ENCODE measurements at regions not wholly inside any gene's neighbourhood (a gene's known extent, or its start where the extent isn't known, plus 50 kb on each side); places are given as distances from the start of the nearest gene placed in this dataset.

DNA sequence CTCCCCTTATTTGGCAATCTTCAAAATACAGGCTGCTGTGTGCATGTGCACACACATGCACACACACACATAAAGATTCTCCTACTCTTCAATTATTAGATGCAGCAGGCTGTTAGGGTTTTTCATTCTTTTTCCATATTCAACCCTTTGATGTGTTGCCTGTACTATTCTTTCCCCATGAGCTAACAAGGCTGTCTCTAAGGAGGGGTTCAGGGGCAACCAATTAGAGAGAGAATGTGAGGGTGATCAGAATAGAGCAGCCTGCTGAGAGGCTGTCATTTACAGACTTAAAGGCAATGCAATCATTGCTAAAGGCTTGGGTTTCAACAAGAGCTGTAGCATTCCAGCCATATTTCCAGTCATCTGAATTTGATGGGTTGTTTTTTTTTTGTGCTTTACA lies 467.4 kb upstream of the ID4 start:
- Histone ChIP-seq H3K9me3 (ENCODE audit: insufficient read depth, low read length) (peaks cover 8% of the 10 kb centered on the region; the same call in 1 of the 2 replicates), H3K9ac (ENCODE audit: insufficient read length, low read depth) (no peak overlapping the region), H3K4me1 (ENCODE audit: insufficient read depth, insufficient read length) (no peaks in the 10 kb centered on the region), H3K4me3 (ENCODE audit: insufficient read length, low read depth) (no peak overlapping the region), H3K36me3 (ENCODE audit: insufficient read depth, insufficient read length, low read length) (no peaks in the 10 kb centered on the region), H3K27me3 (ENCODE audit: insufficient read depth, insufficient read length) (no peaks in the 10 kb centered on the region)
- TF ChIP-seq YY1 (IDR thresholded peaks at IDR 0.05; ENCODE audit: insufficient read depth, insufficient read length): no peak
- TF ChIP-seq SUZ12 (IDR thresholded peaks at IDR 0.05; ENCODE audit: extremely low read depth, insufficient read depth, insufficient read length): no peak
- no peak for TF ChIP-seq ZNF274 (IDR thresholded peaks at IDR 0.05; ENCODE audit: low read depth, low read length)
- DNase-seq (ENCODE audit: low read depth, low spot score): no peak

DNA sequence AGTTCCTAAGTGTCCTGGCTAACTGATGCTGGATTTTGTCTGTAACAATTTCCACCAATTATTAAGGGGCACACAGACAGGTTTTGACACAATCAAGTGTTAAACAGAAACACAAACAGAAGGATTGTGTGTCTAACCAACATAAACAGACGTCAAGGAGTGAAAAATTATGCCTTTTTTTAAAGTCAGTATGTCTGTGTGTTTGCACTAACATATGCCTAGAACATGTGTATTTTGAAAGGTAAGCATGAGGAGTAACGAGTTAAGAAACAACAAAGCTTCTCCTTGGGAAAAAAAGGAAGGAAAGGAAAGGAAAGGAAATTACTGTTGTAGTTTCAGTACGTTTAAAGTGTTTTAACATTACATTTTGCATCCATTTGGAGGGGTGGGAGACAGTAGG lies 466.3 kb upstream of the ID4 start:
- H3K9ac ChIP-seq (ENCODE audit: insufficient read length, low read depth): no peak overlapping the region
- peaks cover 8% of the 10 kb centered on the region; the same call in 1 of the 2 replicates for H3K9me3 ChIP-seq (ENCODE audit: insufficient read depth, low read length)
- H3K36me3 ChIP-seq (ENCODE audit: insufficient read depth, insufficient read length, low read length): no peaks in the 10 kb centered on the region
- H3K27me3 ChIP-seq (ENCODE audit: insufficient read depth, insufficient read length): no peaks in the 10 kb centered on the region
- TF ChIP-seq ZNF274 (IDR thresholded peaks at IDR 0.05; ENCODE audit: low read depth, low read length) (no peak), YY1 (IDR thresholded peaks at IDR 0.05; ENCODE audit: insufficient read depth, insufficient read length) (no peak), SUZ12 (IDR thresholded peaks at IDR 0.05; ENCODE audit: extremely low read depth, insufficient read depth, insufficient read length) (no peak)
- H3K4me1 ChIP-seq (ENCODE audit: insufficient read depth, insufficient read length): no peaks in the 10 kb centered on the region
- no peak overlapping the region for H3K4me3 ChIP-seq (ENCODE audit: insufficient read length, low read depth)
- no peak for DNase-seq (ENCODE audit: low read depth, low spot score)

DNA sequence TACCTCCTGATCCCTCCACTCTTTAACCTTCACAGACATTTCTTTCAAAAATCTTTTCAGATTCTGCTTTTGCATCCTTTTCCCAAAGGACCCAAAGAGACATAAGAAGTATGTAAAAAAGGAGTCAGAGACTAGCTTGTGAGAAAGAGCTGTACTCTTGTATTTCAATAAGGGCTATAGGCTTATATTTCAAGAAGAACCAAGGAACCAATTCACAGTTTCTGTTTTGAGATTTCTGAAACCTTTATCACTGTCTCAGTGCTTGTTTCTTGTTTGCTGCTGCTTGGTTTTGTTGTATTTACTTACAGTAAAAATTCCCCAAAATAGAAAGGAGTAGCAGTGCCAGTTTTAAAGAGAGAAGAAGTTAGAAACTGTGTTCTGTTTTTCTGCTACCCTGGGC lies 461.6 kb upstream of the ID4 start:
- TF ChIP-seq SUZ12 (IDR thresholded peaks at IDR 0.05; ENCODE audit: extremely low read depth, insufficient read depth, insufficient read length) (no peak), YY1 (IDR thresholded peaks at IDR 0.05; ENCODE audit: insufficient read depth, insufficient read length) (no peak), ZNF274 (IDR thresholded peaks at IDR 0.05; ENCODE audit: low read depth, low read length) (no peak)
- no peak for DNase-seq (ENCODE audit: low read depth, low spot score)
- Histone ChIP-seq H3K4me3 (ENCODE audit: insufficient read length, low read depth) (no peak overlapping the region), H3K36me3 (ENCODE audit: insufficient read depth, insufficient read length, low read length) (no peaks in the 10 kb centered on the region), H3K27me3 (ENCODE audit: insufficient read depth, insufficient read length) (no peaks in the 10 kb centered on the region), H3K4me1 (ENCODE audit: insufficient read depth, insufficient read length) (no peaks in the 10 kb centered on the region), H3K9me3 (ENCODE audit: insufficient read depth, low read length) (no peaks in the 10 kb centered on the region), H3K9ac (ENCODE audit: insufficient read length, low read depth) (no peak overlapping the region)

DNA sequence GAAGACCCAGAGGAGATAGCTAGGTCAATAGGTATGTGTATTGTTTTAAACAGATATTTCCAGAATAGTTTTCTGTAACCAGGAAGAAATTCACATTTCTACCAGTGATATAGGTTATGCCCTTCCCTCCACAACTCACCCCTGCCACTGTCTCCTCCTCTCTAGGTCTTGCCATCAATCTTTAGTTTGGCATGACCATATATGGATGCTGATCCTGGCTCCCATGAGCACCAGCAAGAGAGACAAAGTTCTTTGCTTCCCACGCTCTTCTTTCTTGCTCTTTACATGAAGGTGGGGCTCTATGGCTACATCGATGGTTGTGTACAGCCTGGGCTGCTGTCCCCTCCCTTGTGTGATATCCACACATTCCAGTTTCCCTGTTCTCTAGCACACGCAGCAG lies 459.4 kb upstream of the ID4 start:
- Histone ChIP-seq H3K9me3 (ENCODE audit: insufficient read depth, low read length) (no peaks in the 10 kb centered on the region), H3K4me1 (ENCODE audit: insufficient read depth, insufficient read length) (no peaks in the 10 kb centered on the region), H3K27me3 (ENCODE audit: insufficient read depth, insufficient read length) (no peaks in the 10 kb centered on the region), H3K36me3 (ENCODE audit: insufficient read depth, insufficient read length, low read length) (no peaks in the 10 kb centered on the region), H3K9ac (ENCODE audit: insufficient read length, low read depth) (no peak overlapping the region), H3K4me3 (ENCODE audit: insufficient read length, low read depth) (no peak overlapping the region)
- no peak for DNase-seq (ENCODE audit: low read depth, low spot score)
- TF ChIP-seq ZNF274 (IDR thresholded peaks at IDR 0.05; ENCODE audit: low read depth, low read length) (no peak), YY1 (IDR thresholded peaks at IDR 0.05; ENCODE audit: insufficient read depth, insufficient read length) (no peak), SUZ12 (IDR thresholded peaks at IDR 0.05; ENCODE audit: extremely low read depth, insufficient read depth, insufficient read length) (no peak)

DNA sequence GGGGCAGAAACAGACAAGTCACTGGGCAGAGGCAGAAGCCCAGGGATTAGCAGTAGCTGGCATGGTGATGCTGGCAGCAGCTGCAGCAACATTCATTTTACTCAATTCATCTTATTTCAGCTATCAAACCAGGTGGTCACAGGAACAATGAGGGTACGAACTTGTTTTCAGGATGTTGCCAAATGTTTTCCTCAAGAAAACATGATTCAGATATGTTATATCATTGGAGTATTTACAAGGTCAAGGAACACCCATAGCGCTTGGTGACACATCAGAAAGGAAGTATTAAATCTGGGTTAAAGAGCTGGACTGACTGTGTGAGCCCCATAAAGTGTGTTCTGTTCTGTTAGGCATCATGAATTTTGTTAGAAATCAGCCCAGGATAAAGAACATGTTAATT lies 456.9 kb upstream of the ID4 start:
- Histone ChIP-seq H3K36me3 (ENCODE audit: insufficient read depth, insufficient read length, low read length) (no peaks in the 10 kb centered on the region), H3K4me3 (ENCODE audit: insufficient read length, low read depth) (no peak overlapping the region), H3K27me3 (ENCODE audit: insufficient read depth, insufficient read length) (no peaks in the 10 kb centered on the region), H3K9me3 (ENCODE audit: insufficient read depth, low read length) (no peaks in the 10 kb centered on the region), H3K9ac (ENCODE audit: insufficient read length, low read depth) (no peak overlapping the region), H3K4me1 (ENCODE audit: insufficient read depth, insufficient read length) (no peaks in the 10 kb centered on the region)
- no peak for DNase-seq (ENCODE audit: low read depth, low spot score)
- TF ChIP-seq SUZ12 (IDR thresholded peaks at IDR 0.05; ENCODE audit: extremely low read depth, insufficient read depth, insufficient read length): no peak
- no peak for TF ChIP-seq YY1 (IDR thresholded peaks at IDR 0.05; ENCODE audit: insufficient read depth, insufficient read length)
- no peak for TF ChIP-seq ZNF274 (IDR thresholded peaks at IDR 0.05; ENCODE audit: low read depth, low read length)

DNA sequence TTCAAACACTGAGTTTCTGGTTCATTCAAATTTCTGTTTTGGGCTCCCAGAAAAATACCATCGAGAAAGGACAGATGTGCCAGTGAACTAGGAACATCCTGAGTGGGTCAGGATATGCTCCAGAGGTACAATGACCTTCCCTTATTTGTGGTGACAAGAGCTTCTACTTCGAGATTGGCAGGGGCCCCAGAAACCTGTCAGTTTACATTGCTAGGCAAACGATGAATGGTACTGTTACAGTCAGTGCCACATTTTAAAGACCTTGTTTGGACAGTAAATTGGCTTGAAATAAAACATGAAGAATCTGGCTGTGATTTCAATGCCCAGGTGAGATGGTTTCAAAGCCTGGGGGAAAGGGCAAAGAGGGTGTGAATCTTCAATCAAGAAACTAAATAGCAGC lies 454.5 kb upstream of the ID4 start:
- H3K9ac ChIP-seq (ENCODE audit: insufficient read length, low read depth): no peak overlapping the region
- no peaks in the 10 kb centered on the region for H3K27me3 ChIP-seq (ENCODE audit: insufficient read depth, insufficient read length)
- H3K4me3 ChIP-seq (ENCODE audit: insufficient read length, low read depth): no peak overlapping the region
- H3K36me3 ChIP-seq (ENCODE audit: insufficient read depth, insufficient read length, low read length): no peaks in the 10 kb centered on the region
- no peaks in the 10 kb centered on the region for H3K4me1 ChIP-seq (ENCODE audit: insufficient read depth, insufficient read length)
- TF ChIP-seq SUZ12 (IDR thresholded peaks at IDR 0.05; ENCODE audit: extremely low read depth, insufficient read depth, insufficient read length): no peak
- no peak for TF ChIP-seq ZNF274 (IDR thresholded peaks at IDR 0.05; ENCODE audit: low read depth, low read length)
- no peak for TF ChIP-seq YY1 (IDR thresholded peaks at IDR 0.05; ENCODE audit: insufficient read depth, insufficient read length)
- H3K9me3 ChIP-seq (ENCODE audit: insufficient read depth, low read length): no peaks in the 10 kb centered on the region
- no peak for DNase-seq (ENCODE audit: low read depth, low spot score)

DNA sequence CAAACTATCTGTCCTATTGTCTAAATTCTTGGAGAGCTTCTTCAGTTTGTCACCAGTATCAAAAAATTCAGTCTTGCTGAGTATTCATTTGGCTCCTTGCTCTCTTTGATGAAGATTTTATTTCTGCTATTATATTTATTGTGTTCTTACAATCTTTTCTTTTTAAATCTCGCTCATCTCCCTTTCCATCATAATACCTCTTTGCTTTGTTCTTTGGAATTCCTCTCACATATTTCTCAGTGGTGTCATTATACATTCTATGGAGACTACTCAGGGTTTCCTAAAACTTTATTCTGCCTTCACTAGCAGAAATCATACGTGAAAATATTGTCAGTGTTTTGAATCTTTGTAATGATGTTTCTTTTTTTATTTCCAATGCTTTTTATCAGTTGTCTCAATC lies 445.2 kb upstream of the ID4 start:
- Histone ChIP-seq H3K9me3 (ENCODE audit: insufficient read depth, low read length) (no peaks in the 10 kb centered on the region), H3K36me3 (ENCODE audit: insufficient read depth, insufficient read length, low read length) (no peaks in the 10 kb centered on the region), H3K4me3 (ENCODE audit: insufficient read length, low read depth) (no peak overlapping the region), H3K4me1 (ENCODE audit: insufficient read depth, insufficient read length) (no peaks in the 10 kb centered on the region), H3K9ac (ENCODE audit: insufficient read length, low read depth) (no peak overlapping the region), H3K27me3 (ENCODE audit: insufficient read depth, insufficient read length) (no peaks in the 10 kb centered on the region)
- TF ChIP-seq YY1 (IDR thresholded peaks at IDR 0.05; ENCODE audit: insufficient read depth, insufficient read length) (no peak), SUZ12 (IDR thresholded peaks at IDR 0.05; ENCODE audit: extremely low read depth, insufficient read depth, insufficient read length) (no peak), ZNF274 (IDR thresholded peaks at IDR 0.05; ENCODE audit: low read depth, low read length) (no peak)
- DNase-seq (ENCODE audit: low read depth, low spot score): no peak

DNA sequence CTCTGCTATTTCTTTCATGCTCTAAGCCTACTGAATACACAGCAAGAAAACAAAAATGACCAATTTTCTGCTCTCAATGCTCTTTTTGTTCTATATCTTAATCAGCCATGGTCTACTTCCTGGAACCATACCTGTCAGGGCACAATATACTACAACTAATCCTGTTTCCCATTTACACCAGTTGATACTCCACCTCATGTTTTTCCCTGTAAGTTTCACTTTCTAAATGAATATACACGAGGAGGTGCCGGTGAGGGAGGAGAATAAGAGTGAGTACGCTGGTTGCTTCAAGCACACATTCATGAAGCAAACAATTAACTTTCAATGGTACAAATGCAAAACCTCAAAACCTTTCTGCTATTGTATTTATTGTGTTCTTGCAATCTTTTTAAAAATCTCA lies 443.1 kb upstream of the ID4 start:
- Histone ChIP-seq H3K9me3 (ENCODE audit: insufficient read depth, low read length) (no peaks in the 10 kb centered on the region), H3K27me3 (ENCODE audit: insufficient read depth, insufficient read length) (no peaks in the 10 kb centered on the region), H3K9ac (ENCODE audit: insufficient read length, low read depth) (no peak overlapping the region), H3K4me1 (ENCODE audit: insufficient read depth, insufficient read length) (no peaks in the 10 kb centered on the region), H3K36me3 (ENCODE audit: insufficient read depth, insufficient read length, low read length) (no peaks in the 10 kb centered on the region), H3K4me3 (ENCODE audit: insufficient read length, low read depth) (no peak overlapping the region)
- no peak for DNase-seq (ENCODE audit: low read depth, low spot score)
- no peak for TF ChIP-seq ZNF274 (IDR thresholded peaks at IDR 0.05; ENCODE audit: low read depth, low read length)
- no peak for TF ChIP-seq SUZ12 (IDR thresholded peaks at IDR 0.05; ENCODE audit: extremely low read depth, insufficient read depth, insufficient read length)
- TF ChIP-seq YY1 (IDR thresholded peaks at IDR 0.05; ENCODE audit: insufficient read depth, insufficient read length): no peak

All from NT2/D1 (cell line).